Muscle layer of duodenum (tissue), 2 donors: ENCODE measurements at regions not wholly inside any gene's neighbourhood (a gene's known extent, or its start where the extent isn't known, plus 50 kb on each side); places are given as distances from the start of the nearest gene placed in this dataset.

Source experiments
- H3K27ac ChIP-seq: one replicate; pipeline ENCODE4 v1.7.0; 2013; ENCODE audit warnings: mild to moderate bottlenecking, low read length
- H3K27me3 ChIP-seq: one replicate; pipeline ENCODE4 v1.7.0; 2013; ENCODE audit warnings: low read depth, mild to moderate bottlenecking, control low read depth, low read length
- H3K36me3 ChIP-seq, 2 donors: one replicate each; pipeline ENCODE4 v1.7.0; 2013; ENCODE audit warnings: low read length in 2 of 2, control low read depth in 1 of 2, mild to moderate bottlenecking in 1 of 2; ENCODE audit not compliant: insufficient read depth in 2 of 2, control insufficient read depth in 1 of 2
- H3K4me1 ChIP-seq, 2 donors: one replicate each; pipeline ENCODE4 v1.7.0; 2013; ENCODE audit warnings: low read length in 2 of 2, mild to moderate bottlenecking in 2 of 2, control low read depth in 1 of 2, moderate library complexity in 1 of 2; ENCODE audit not compliant: insufficient read depth in 2 of 2, control insufficient read depth in 1 of 2
- H3K4me3 ChIP-seq, 2 donors: one replicate each; pipeline ENCODE4 v1.7.0; 2013; ENCODE audit warnings: low read length in 2 of 2, low read depth in 1 of 2, mild to moderate bottlenecking in 1 of 2
- H3K9me3 ChIP-seq, 2 donors: one replicate each; pipeline ENCODE4 v1.7.0; 2013; ENCODE audit warnings: low read length in 2 of 2, control low read depth in 1 of 2, mild to moderate bottlenecking in 1 of 2; ENCODE audit not compliant: control insufficient read depth in 1 of 2
- donor health status: healthy.

DNA sequence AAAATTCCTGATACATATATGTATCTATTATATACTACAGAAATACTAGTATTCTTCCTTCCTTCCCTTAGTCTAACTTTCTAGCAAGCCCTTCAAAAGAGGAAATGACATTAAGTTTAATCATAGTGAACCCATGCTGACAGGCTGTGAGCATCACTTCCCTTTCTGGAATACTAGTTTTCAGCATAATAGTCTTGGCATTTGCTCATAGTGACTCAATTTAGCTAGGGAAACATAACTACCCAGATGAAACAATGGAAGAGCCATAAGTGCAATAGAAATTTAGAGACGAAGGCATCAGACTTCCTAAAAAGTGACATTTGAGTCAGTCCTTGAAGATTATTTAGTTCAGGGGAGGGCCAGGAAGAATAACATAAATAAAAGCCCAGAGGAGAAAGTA lies 184.5 kb upstream of the CRY1 start:
- peaks cover 4% of the 10 kb centered on the region for H3K27me3 ChIP-seq
- H3K9me3 ChIP-seq: peaks cover 0 to 5% of the 10 kb centered on the region in 2 donors
- H3K27ac ChIP-seq: no peak overlapping the region
- H3K4me1 ChIP-seq: no peaks in the 10 kb centered on the region
- no peak overlapping the region for H3K4me3 ChIP-seq
- H3K36me3 ChIP-seq: no peaks in the 10 kb centered on the region

GRCh38 chr12:107282628-107283027 lies 189.3 kb upstream of the CRY1 start:
- Histone ChIP-seq H3K4me3 (no peak overlapping the region), H3K27ac (no peak overlapping the region), H3K27me3 (no peaks in the 10 kb centered on the region), H3K9me3 (peaks cover 0 to 11% of the 10 kb centered on the region in 2 donors), H3K36me3 (no peaks in the 10 kb centered on the region), H3K4me1 (no peaks in the 10 kb centered on the region)

DNA sequence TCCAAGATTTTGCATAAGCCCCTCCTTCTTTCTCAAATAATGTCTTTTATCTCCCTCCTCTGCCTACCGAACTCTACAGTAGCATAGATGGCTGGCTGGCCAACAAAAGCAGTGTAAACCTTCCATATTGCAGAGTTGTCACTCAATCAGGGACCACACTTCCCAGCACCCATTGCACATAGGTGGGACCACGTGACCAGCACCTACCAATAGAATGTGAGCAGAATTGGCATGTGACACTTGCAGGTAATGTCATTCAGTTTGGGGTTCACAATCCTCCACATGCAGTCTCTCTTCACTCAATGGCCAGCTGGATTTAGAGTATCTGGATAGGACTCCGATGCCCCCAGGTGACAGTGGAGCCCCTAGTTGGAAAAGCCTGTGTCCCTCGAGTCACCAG lies 190.3 kb upstream of the CRY1 start:
- no peak overlapping the region for H3K4me3 ChIP-seq
- H3K4me1 ChIP-seq: no peaks in the 10 kb centered on the region
- no peaks in the 10 kb centered on the region for H3K36me3 ChIP-seq
- H3K27ac ChIP-seq: no peak overlapping the region
- peaks cover 0 to 11% of the 10 kb centered on the region in 2 donors for H3K9me3 ChIP-seq
- no peaks in the 10 kb centered on the region for H3K27me3 ChIP-seq

DNA sequence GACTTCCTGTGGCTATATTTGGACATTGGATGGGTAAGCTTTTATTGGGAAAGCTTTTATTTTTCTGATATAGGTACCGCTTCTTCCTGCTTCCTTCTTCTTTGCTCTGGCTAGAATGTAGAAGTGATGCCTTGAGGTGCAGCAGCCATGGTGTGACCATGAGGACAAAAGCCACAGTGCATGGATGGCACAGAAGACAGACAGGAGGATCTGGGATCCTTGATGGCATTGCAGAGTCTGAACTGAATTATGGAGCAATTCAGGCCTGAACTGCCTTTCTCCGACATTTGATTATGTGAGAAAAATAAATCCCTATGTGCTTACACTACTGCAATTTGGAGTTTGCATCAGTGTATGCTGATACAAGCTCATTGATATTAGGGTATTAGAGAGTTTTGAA lies 191.3 kb upstream of the CRY1 start:
- Histone ChIP-seq H3K27ac (no peak overlapping the region), H3K4me3 (no peak overlapping the region), H3K27me3 (no peaks in the 10 kb centered on the region), H3K36me3 (no peaks in the 10 kb centered on the region), H3K4me1 (no peaks in the 10 kb centered on the region), H3K9me3 (peaks cover 0 to 6% of the 10 kb centered on the region in 2 donors)

- no peaks in the 10 kb centered on the region for H3K36me3 ChIP-seq
- no peak overlapping the region for H3K4me3 ChIP-seq
- no peaks in the 10 kb centered on the region for H3K4me1 ChIP-seq
- no peaks in the 10 kb centered on the region for H3K27me3 ChIP-seq
- H3K27ac ChIP-seq: no peak overlapping the region
- peaks cover 0 to 9% of the 10 kb centered on the region in 2 donors for H3K9me3 ChIP-seq
These were observed 194.4 kb upstream of the CRY1 start for GRCh38 chr12:107287436-107288413.

GRCh38 chr12:107288414-107289127 lies 195.2 kb upstream of the CRY1 start:
- H3K9me3 ChIP-seq: peaks cover 0 to 7% of the 10 kb centered on the region in 2 donors
- H3K27me3 ChIP-seq: no peaks in the 10 kb centered on the region
- no peaks in the 10 kb centered on the region for H3K4me1 ChIP-seq
- no peak overlapping the region for H3K27ac ChIP-seq
- no peak overlapping the region for H3K4me3 ChIP-seq
- no peaks in the 10 kb centered on the region for H3K36me3 ChIP-seq

GRCh38 chr12:107291018-107291417 lies 197.7 kb upstream of the CRY1 start:
- H3K4me3 ChIP-seq: no peak overlapping the region
- H3K4me1 ChIP-seq: no peaks in the 10 kb centered on the region
- H3K27me3 ChIP-seq: no peaks in the 10 kb centered on the region
- H3K36me3 ChIP-seq: no peaks in the 10 kb centered on the region
- no peak overlapping the region for H3K27ac ChIP-seq
- peaks cover 0 to 3% of the 10 kb centered on the region in 2 donors for H3K9me3 ChIP-seq

GRCh38 chr12:107296681-107297089 lies 203.3 kb upstream of the CRY1 start:
- peaks cover 0 to 3% of the 10 kb centered on the region in 2 donors for H3K9me3 ChIP-seq
- H3K36me3 ChIP-seq: no peaks in the 10 kb centered on the region
- H3K4me1 ChIP-seq: no peaks in the 10 kb centered on the region
- no peak overlapping the region for H3K27ac ChIP-seq
- no peak overlapping the region for H3K4me3 ChIP-seq
- no peaks in the 10 kb centered on the region for H3K27me3 ChIP-seq

DNA sequence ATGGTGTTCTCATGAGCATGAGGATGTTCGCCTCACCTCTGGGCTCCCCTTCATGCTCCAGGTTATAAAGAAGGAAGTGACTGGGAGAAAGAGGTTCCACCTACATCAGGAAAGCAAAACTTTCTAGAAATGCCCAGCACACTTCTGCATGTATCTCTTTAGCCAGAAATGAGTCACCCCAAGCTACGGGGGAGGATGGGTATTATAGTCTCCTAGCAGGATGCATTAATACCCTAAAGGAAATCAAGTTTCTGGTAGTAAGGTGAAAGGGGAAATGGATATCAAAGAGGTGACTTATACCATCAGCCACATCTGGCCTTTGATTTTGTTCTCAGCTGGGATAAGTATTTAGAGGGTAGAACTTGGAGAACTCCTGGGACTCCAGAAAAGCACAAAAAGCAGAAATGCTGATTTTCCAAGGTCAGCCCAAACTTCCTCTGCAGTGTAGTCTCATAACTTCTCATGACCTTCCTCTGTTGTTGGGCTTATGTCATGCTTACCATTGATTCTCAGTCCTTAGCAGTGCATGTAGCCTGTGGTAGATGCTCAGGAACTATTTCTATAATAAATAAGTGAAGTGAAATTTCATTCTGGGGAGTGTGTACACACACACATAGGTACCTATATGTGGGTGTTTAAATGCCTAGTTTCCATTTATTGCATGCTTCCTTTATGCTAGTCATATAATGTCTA lies 209.4 kb upstream of the CRY1 start:
- Histone ChIP-seq H3K27ac (no peak overlapping the region), H3K9me3 (no peaks in the 10 kb centered on the region), H3K36me3 (no peaks in the 10 kb centered on the region), H3K4me1 (no peaks in the 10 kb centered on the region), H3K27me3 (no peaks in the 10 kb centered on the region), H3K4me3 (no peak overlapping the region)

- no peaks in the 10 kb centered on the region for H3K4me1 ChIP-seq
- no peak overlapping the region for H3K4me3 ChIP-seq
- H3K9me3 ChIP-seq: no peaks in the 10 kb centered on the region
- H3K27ac ChIP-seq: no peak overlapping the region
- H3K27me3 ChIP-seq: no peaks in the 10 kb centered on the region
- no peaks in the 10 kb centered on the region for H3K36me3 ChIP-seq
These were observed 211.5 kb upstream of the CRY1 start for GRCh38 chr12:107304588-107305532.
